DND-41 (cell line): ENCODE measurements at regions not wholly inside any gene's neighbourhood (a gene's known extent, or its start where the extent isn't known, plus 50 kb on each side); places are given as distances from the start of the nearest gene placed in this dataset.

Experiments used
- ATAC-seq: fragments of 200-7000 bp; cut with Tn5 transposase; 3 replicates; pipeline ENCODE4 v1.9.1; 2021; ENCODE audit warnings: low read depth; ENCODE audit not compliant: insufficient read depth
- DNase-seq: peaks from one replicate; pipeline ENCODE4 v3.0.0-alpha.2; 2020
- H2AFZ ChIP-seq: 2 replicates; pipeline ENCODE4 v1.6.0; 2012; ENCODE audit warnings: low read depth, low read length
- H3K27ac ChIP-seq: 2 replicates; pipeline ENCODE4 v1.5.1; 2012; ENCODE audit warnings: low read length, inconsistent platforms
- H3K27me3 ChIP-seq: fragments of 200-600 bp; sonication (generic); 2 replicates; pipeline ENCODE4 v1.6.0; 2012; ENCODE audit warnings: low read length, mild to moderate bottlenecking, inconsistent platforms; ENCODE audit not compliant: insufficient read depth, poor library complexity
- H3K36me3 ChIP-seq: 2 replicates; pipeline ENCODE4 v1.5.1; 2012; ENCODE audit warnings: low read length, inconsistent platforms; ENCODE audit not compliant: insufficient read depth
- H3K4me1 ChIP-seq: 2 replicates; pipeline ENCODE4 v1.5.1; 2012; ENCODE audit warnings: mild to moderate bottlenecking, low read length; ENCODE audit not compliant: insufficient read depth
- H3K4me2 ChIP-seq: 2 replicates; pipeline ENCODE4 v1.6.0; 2012; ENCODE audit warnings: mild to moderate bottlenecking, moderate library complexity, low read length, inconsistent platforms; ENCODE audit not compliant: insufficient read depth
- H3K4me3 ChIP-seq, 2 experiments: fragments of 200-600 bp in 1 of 2; shearing (Covaris generic) in 1 of 2; 2 replicates each; pipeline ENCODE4 v1.5.1; 2012 to 2016; ENCODE audit warnings: inconsistent platforms in 2 of 2, low read length in 2 of 2, mild to moderate bottlenecking in 2 of 2, low read depth in 1 of 2, moderate library complexity in 1 of 2
- H3K79me2 ChIP-seq: 2 replicates; pipeline ENCODE4 v1.6.0; 2012; ENCODE audit warnings: low read length, inconsistent platforms; ENCODE audit not compliant: insufficient read depth
- H3K9ac ChIP-seq: 2 replicates; pipeline ENCODE4 v1.6.0; 2012; ENCODE audit warnings: low read depth, mild to moderate bottlenecking, inconsistent platforms, low read length, moderate library complexity
- H3K9me3 ChIP-seq: 2 replicates; pipeline ENCODE4 v1.5.1; 2012; ENCODE audit warnings: low read length, moderate library complexity, mild to moderate bottlenecking, inconsistent platforms; ENCODE audit not compliant: insufficient read depth, severe bottlenecking
- H4K20me1 ChIP-seq: 2 replicates; pipeline ENCODE4 v1.6.0; 2012; ENCODE audit warnings: low read length; ENCODE audit not compliant: insufficient read depth
- EZH2 ChIP-seq: IDR thresholded peaks from 3 replicates; pipeline ENCODE4 v1.6.1; 2012; ENCODE audit warnings: borderline replicate concordance, low read depth, mild to moderate bottlenecking, moderate library complexity, low read length, inconsistent platforms; ENCODE audit not compliant: severe bottlenecking
- TF ChIP-seq, protein P1 (sequence below): IDR thresholded peaks from 2 replicates; pipeline ENCODE4 v1.5.1; 2012; ENCODE audit warnings: borderline replicate concordance, low read length, moderate library complexity, mild to moderate bottlenecking; ENCODE audit not compliant: poor library complexity, severe bottlenecking; ENCODE audit errors: extremely low read depth

- TF ChIP-seq, protein P1, sequence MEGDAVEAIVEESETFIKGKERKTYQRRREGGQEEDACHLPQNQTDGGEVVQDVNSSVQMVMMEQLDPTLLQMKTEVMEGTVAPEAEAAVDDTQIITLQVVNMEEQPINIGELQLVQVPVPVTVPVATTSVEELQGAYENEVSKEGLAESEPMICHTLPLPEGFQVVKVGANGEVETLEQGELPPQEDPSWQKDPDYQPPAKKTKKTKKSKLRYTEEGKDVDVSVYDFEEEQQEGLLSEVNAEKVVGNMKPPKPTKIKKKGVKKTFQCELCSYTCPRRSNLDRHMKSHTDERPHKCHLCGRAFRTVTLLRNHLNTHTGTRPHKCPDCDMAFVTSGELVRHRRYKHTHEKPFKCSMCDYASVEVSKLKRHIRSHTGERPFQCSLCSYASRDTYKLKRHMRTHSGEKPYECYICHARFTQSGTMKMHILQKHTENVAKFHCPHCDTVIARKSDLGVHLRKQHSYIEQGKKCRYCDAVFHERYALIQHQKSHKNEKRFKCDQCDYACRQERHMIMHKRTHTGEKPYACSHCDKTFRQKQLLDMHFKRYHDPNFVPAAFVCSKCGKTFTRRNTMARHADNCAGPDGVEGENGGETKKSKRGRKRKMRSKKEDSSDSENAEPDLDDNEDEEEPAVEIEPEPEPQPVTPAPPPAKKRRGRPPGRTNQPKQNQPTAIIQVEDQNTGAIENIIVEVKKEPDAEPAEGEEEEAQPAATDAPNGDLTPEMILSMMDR: no peak
- TF ChIP-seq EZH2: no peak
- Histone ChIP-seq H3K79me2 (no peaks in the 10 kb centered on the region), H3K4me1 (no peaks in the 10 kb centered on the region), H3K9ac (no peak overlapping the region), H3K27me3 (no peaks in the 10 kb centered on the region), H3K4me2 (no peak overlapping the region), H2AFZ (no peak overlapping the region), H3K9me3 (no peaks in the 10 kb centered on the region), H3K27ac (no peak overlapping the region), H4K20me1 (no peaks in the 10 kb centered on the region), H3K4me3 (no peak overlapping the region), H3K36me3 (no peaks in the 10 kb centered on the region)
- DNase-seq (no peak), ATAC-seq (no peak)
Measured at GRCh38 chrX:110427076-110427475, 68.4 kb downstream of the RTL9 start.

GRCh38 chrX:110428144-110428543 lies 69.5 kb downstream of the RTL9 start:
- Histone ChIP-seq H3K79me2 (no peaks in the 10 kb centered on the region), H3K4me2 (no peak overlapping the region), H3K4me3 (no peak overlapping the region), H3K9me3 (no peaks in the 10 kb centered on the region), H2AFZ (no peak overlapping the region), H3K27me3 (no peaks in the 10 kb centered on the region), H3K27ac (no peak overlapping the region), H3K36me3 (no peaks in the 10 kb centered on the region), H4K20me1 (no peaks in the 10 kb centered on the region), H3K9ac (no peak overlapping the region), H3K4me1 (no peaks in the 10 kb centered on the region)
- no peak for ATAC-seq
- TF ChIP-seq, protein P1: no peak
- no peak for TF ChIP-seq EZH2
- DNase-seq: no peak

DNA sequence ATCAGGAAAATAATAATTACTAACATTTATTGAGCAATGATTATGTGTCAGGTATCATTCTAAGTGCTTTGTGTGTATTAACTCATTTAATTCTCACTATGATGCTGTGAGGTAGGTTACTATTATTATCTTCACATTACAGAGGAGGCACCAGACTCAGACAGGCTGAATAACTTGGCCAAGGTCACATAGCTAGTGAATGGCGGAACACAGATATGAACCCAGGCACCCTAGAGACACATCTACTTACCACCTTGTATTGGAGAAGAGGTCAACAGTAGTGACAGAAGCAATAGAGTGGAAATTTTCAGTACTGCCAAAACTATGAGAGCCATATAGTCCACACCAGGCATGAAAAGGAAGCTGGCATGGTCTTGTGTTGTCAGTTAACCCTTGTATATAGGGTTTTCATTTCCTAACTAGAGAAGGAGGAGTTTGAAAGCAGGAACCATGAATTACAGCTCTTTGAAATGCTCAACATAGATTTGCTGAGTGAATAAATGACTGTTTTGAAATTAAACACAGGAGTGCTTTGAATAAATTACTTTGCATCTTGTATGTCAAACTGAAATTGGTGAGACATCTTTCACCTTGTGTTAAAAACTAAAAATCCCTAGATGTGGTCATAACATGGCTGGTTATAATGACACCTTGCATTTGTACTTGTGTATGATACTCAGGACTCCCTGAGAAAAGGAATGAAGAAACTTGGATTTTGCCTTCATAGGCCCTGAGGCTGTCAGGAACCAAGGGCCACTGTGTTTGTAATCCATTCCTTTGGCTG lies 71.8 kb downstream of the RTL9 start:
- Histone ChIP-seq H4K20me1 (no peaks in the 10 kb centered on the region), H3K4me3 (no peak overlapping the region), H3K4me2 (no peak overlapping the region), H3K27ac (no peak overlapping the region), H3K79me2 (no peaks in the 10 kb centered on the region), H3K9me3 (no peaks in the 10 kb centered on the region), H3K9ac (no peak overlapping the region), H3K36me3 (no peaks in the 10 kb centered on the region), H3K27me3 (no peaks in the 10 kb centered on the region), H2AFZ (no peak overlapping the region), H3K4me1 (no peaks in the 10 kb centered on the region)
- TF ChIP-seq EZH2: no peak
- TF ChIP-seq, protein P1: no peak
- ATAC-seq (no peak), DNase-seq (no peak)
